ENCODE measurements at regions not wholly inside any gene's neighbourhood (a gene's known extent, or its start where the extent isn't known, plus 50 kb on each side); places are given as distances from the start of the nearest gene placed in this dataset.

GRCh38 chr3:18238746-18239331 is 186.3 kb downstream of the SATB1 start:
- TF ChIP-seq HDGF (IDR thresholded peaks at IDR 0.05; ENCODE audit: borderline replicate concordance) (no peak), ELF4 (IDR thresholded peaks at IDR 0.05) (no peak), NFRKB (IDR thresholded peaks at IDR 0.05) (no peak), SUZ12 (IDR thresholded peaks at IDR 0.05) (no peak), ARNT (IDR thresholded peaks at IDR 0.05) (no peak), CTBP1 (IDR thresholded peaks at IDR 0.05; ENCODE audit: borderline replicate concordance) (no peak), PKNOX1 (IDR thresholded peaks at IDR 0.05) (no peak)

Measured in HEK293T (cell line).